ENCODE measurements at regions not wholly inside any gene's neighbourhood (a gene's known extent, or its start where the extent isn't known, plus 50 kb on each side); places are given as distances from the start of the nearest gene placed in this dataset.

- TF ChIP-seq CTCF (IDR thresholded peaks at IDR 0.05) (no peak), POLR2A (IDR thresholded peaks at IDR 0.05) (no peak)
These were observed 604.7 kb downstream of the RFPL4B start for GRCh38 chr6:112951829-112952228.
